GM18517 (cell line): ENCODE measurements at regions not wholly inside any gene's neighbourhood (a gene's known extent, or its start where the extent isn't known, plus 50 kb on each side); places are given as distances from the start of the nearest gene placed in this dataset.
"Not testable (repeated sequence)": the region's sequence is repeated elsewhere in the genome, so short reads cannot be mapped to it uniquely, and the experiment has no call there.

Experiments
- ATAC-seq: cut with Tn5 transposase; IDR thresholded peaks from one replicate; pipeline ENCODE4 v1.9.1; 2021; ENCODE audit warnings: mild to moderate bottlenecking, moderate library complexity; ENCODE audit not compliant: unreplicated experiment

- no peak for ATAC-seq
Measured at GRCh38 chr6:50457351-50457750, 256.0 kb upstream of the TFAP2D start.

- no peak for ATAC-seq
Measured at GRCh38 chr6:50461696-50462095, 251.6 kb upstream of the TFAP2D start.

GRCh38 chr6:50463931-50464330, 249.4 kb upstream of the TFAP2D start:
- no peak for ATAC-seq

GRCh38 chr6:50467931-50468330, 245.4 kb upstream of the TFAP2D start:
- ATAC-seq, result no peak

- no peak for ATAC-seq
Measured at GRCh38 chr6:50471041-50471440, 242.3 kb upstream of the TFAP2D start.

GRCh38 chr6:50510361-50510760, 203.0 kb upstream of the TFAP2D start:
- ATAC-seq, result no peak

- ATAC-seq, result no peak
Measured at GRCh38 chr6:50520326-50521266, 192.7 kb upstream of the TFAP2D start.

GRCh38 chr6:50524341-50524740, 189.0 kb upstream of the TFAP2D start:
- no peak for ATAC-seq

- ATAC-seq, result no peak
Measured at GRCh38 chr6:50527985-50528384, 185.3 kb upstream of the TFAP2D start.

GRCh38 chr6:50539447-50539846, 173.9 kb upstream of the TFAP2D start:
- ATAC-seq, result no peak

DNA sequence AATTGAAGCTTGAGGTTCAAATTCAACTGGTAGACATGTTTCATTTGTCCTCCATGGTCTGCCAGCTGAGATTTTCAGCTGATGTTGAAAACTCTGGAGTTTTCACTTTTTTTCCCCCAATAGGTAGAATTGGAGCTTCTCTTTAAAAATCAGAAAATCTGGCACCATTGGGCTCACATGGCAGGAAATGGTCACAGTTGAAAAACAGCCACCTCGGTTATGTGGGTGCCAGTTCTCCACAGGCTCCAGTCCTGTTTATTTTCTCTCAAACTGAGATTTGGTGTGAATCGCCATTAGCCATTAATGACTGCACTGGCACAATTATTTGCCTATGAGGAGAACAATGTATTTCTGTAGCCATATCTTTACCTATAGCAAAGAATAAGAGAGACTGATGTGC, 171.4 kb upstream of the TFAP2D start:
- ATAC-seq, result no peak

GRCh38 chr6:50543666-50544065, 169.7 kb upstream of the TFAP2D start:
- no peak for ATAC-seq

DNA sequence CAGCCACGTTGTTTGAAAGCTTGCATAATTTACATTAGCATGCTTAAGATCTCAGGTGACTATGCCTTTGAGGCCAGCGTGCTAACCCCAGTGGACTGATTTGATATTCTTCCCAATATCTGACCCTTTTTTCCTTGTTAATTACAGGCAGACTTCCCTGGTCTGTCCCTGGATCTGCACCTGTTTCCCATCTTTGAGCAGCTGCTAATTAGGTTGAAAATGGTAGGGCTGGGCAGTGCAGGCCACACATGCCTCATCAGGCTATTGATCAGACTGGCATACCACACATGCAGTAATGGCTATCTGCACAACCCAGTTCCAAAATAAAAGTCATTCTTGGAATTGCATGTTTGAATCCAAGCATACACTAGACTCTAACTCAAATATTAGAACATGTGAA, 164.3 kb upstream of the TFAP2D start:
- no peak for ATAC-seq

- no peak for ATAC-seq
Measured at GRCh38 chr6:50549475-50549874, 163.9 kb upstream of the TFAP2D start.

DNA sequence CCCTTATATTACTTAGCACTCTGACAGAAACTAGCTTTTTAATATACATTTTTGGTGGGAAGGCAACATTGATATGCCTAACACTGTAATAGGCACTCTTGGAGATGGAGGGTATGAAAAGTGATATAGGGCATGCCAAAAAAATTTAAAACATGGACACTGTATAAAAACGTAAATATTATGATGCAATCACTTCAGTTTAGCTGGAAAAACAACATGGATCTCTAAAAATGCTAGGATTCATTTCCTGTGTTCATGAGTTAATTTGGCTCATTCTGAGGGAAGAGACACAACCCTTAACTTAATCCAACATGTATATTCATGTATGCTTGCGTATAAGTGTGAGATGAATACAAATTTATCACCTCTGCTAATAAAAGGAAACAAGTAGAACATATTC, 157.3 kb upstream of the TFAP2D start:
- ATAC-seq, result no peak

DNA sequence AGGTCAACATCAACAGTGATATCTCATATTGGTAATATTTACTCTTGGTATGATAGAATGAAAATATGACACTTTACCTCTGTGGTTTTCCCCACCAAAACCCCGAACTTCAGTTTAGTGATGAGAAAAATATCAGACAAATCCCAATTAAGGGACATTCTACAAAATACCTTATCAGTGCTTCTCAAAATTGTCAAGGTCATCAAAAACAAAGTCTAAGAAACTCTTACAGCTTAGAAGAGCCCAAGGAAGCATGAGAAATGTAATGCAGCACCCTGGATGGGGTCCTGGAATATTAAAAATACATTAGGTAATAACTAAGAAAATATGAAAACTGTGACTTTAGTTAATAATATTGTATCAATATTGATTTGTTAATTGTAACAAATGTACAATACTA, 148.3 kb upstream of the TFAP2D start:
- no peak for ATAC-seq

GRCh38 chr6:50571230-50571629, 142.1 kb upstream of the TFAP2D start:
- ATAC-seq, result not testable (repeated sequence)

GRCh38 chr6:50585441-50586330, 127.6 kb upstream of the TFAP2D start:
- ATAC-seq, result no peak

DNA sequence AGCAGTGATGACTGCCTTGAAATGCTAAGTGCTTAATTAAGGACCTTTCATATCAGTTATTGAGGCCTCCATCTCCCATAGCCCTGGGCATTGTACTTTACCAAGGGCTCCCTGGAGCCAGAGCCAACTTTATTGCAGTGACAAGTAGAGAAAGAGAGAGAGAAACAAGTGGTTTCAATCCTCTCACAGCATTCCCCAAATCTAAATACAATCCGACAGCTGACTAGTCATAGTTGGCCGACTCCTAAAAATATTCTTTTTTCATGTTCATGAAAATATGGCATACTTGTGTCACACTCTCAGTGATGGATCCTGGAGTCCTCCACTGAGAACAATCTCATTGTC, 127.0 kb upstream of the TFAP2D start:
- ATAC-seq, result no peak

GRCh38 chr6:50589751-50590470, 123.4 kb upstream of the TFAP2D start:
- ATAC-seq, result no peak

- ATAC-seq, result no peak
Measured at GRCh38 chr6:50591135-50591534, 122.2 kb upstream of the TFAP2D start.
